ENCODE measurements at regions not wholly inside any gene's neighbourhood (a gene's known extent, or its start where the extent isn't known, plus 50 kb on each side); places are given as distances from the start of the nearest gene placed in this dataset.

- TF ChIP-seq ZFP3 (CRISPR knock-in tag; IDR thresholded peaks at IDR 0.05) (no peak), POU6F1 (CRISPR knock-in tag; IDR thresholded peaks at IDR 0.05; ENCODE audit: borderline replicate concordance, low read depth) (no peak), TOX (CRISPR knock-in tag; IDR thresholded peaks at IDR 0.05; ENCODE audit: borderline replicate concordance) (no peak), PPARA (CRISPR knock-in tag; IDR thresholded peaks at IDR 0.05; ENCODE audit: borderline replicate concordance) (no peak), ZFP30 (CRISPR knock-in tag; IDR thresholded peaks at IDR 0.05) (no peak), CREB5 (CRISPR knock-in tag; IDR thresholded peaks at IDR 0.05; ENCODE audit: low read depth) (no peak), ZNF8 (CRISPR knock-in tag; IDR thresholded peaks at IDR 0.05) (no peak), TSHZ2 (CRISPR knock-in tag; IDR thresholded peaks at IDR 0.05) (no peak), TCF4 (CRISPR knock-in tag; IDR thresholded peaks at IDR 0.05; ENCODE audit: borderline replicate concordance) (no peak), BACH2 (CRISPR knock-in tag; IDR thresholded peaks at IDR 0.05; ENCODE audit: borderline replicate concordance) (no peak), ZNF565 (CRISPR knock-in tag; conservative IDR thresholded peaks at IDR 0.05; ENCODE audit: low read depth) (no peak), ZNF70 (CRISPR knock-in tag; IDR thresholded peaks at IDR 0.05) (no peak), OSR1 (CRISPR knock-in tag; IDR thresholded peaks at IDR 0.05) (no peak), CSRNP3 (CRISPR knock-in tag; IDR thresholded peaks at IDR 0.05) (no peak), ESRRG (CRISPR knock-in tag; IDR thresholded peaks at IDR 0.05) (no peak), PATZ1 (CRISPR knock-in tag; IDR thresholded peaks at IDR 0.05; ENCODE audit: borderline replicate concordance) (no peak), GLIS3 (CRISPR knock-in tag; IDR thresholded peaks at IDR 0.05) (no peak), CSDC2 (CRISPR knock-in tag; IDR thresholded peaks at IDR 0.05) (no peak)
- ATAC-seq: no peak
Measured at GRCh38 chr1:88457197-88457596, 226.9 kb upstream of the PKN2 start.

GRCh38 chr1:88461007-88461406, 223.1 kb upstream of the PKN2 start:
- TF ChIP-seq RARB (CRISPR knock-in tag; IDR thresholded peaks at IDR 0.05): no peak
- no peak for TF ChIP-seq SNAI2 (CRISPR knock-in tag; IDR thresholded peaks at IDR 0.05)
- no peak for TF ChIP-seq TSHZ2 (CRISPR knock-in tag; IDR thresholded peaks at IDR 0.05)
- no peak for TF ChIP-seq TCF4 (CRISPR knock-in tag; IDR thresholded peaks at IDR 0.05; ENCODE audit: borderline replicate concordance)
- no peak for TF ChIP-seq OSR1 (CRISPR knock-in tag; IDR thresholded peaks at IDR 0.05)
- TF ChIP-seq PPARA (CRISPR knock-in tag; IDR thresholded peaks at IDR 0.05; ENCODE audit: borderline replicate concordance): no peak
- TF ChIP-seq BACH2 (CRISPR knock-in tag; IDR thresholded peaks at IDR 0.05; ENCODE audit: borderline replicate concordance): no peak
- no peak for TF ChIP-seq PATZ1 (CRISPR knock-in tag; IDR thresholded peaks at IDR 0.05; ENCODE audit: borderline replicate concordance)
- TF ChIP-seq ZC3H10 (CRISPR knock-in tag; IDR thresholded peaks at IDR 0.05): no peak
- no peak for TF ChIP-seq ISL1 (CRISPR knock-in tag; IDR thresholded peaks at IDR 0.05)
- no peak for ATAC-seq
